DND-41 (cell line): ENCODE measurements at regions not wholly inside any gene's neighbourhood (a gene's known extent, or its start where the extent isn't known, plus 50 kb on each side); places are given as distances from the start of the nearest gene placed in this dataset.

Experiments
- EZH2 ChIP-seq: IDR thresholded peaks from 3 replicates; pipeline ENCODE4 v1.6.1; 2012; ENCODE audit warnings: borderline replicate concordance, low read depth, mild to moderate bottlenecking, moderate library complexity, low read length, inconsistent platforms; ENCODE audit not compliant: severe bottlenecking
- TF ChIP-seq, protein P1 (sequence below): IDR thresholded peaks from 2 replicates; pipeline ENCODE4 v1.5.1; 2012; ENCODE audit warnings: borderline replicate concordance, low read length, moderate library complexity, mild to moderate bottlenecking; ENCODE audit not compliant: poor library complexity, severe bottlenecking; ENCODE audit errors: extremely low read depth

GRCh38 chr9:19677924-19678323 lies 110.9 kb downstream of the SLC24A2 start:
- TF ChIP-seq, protein P1, sequence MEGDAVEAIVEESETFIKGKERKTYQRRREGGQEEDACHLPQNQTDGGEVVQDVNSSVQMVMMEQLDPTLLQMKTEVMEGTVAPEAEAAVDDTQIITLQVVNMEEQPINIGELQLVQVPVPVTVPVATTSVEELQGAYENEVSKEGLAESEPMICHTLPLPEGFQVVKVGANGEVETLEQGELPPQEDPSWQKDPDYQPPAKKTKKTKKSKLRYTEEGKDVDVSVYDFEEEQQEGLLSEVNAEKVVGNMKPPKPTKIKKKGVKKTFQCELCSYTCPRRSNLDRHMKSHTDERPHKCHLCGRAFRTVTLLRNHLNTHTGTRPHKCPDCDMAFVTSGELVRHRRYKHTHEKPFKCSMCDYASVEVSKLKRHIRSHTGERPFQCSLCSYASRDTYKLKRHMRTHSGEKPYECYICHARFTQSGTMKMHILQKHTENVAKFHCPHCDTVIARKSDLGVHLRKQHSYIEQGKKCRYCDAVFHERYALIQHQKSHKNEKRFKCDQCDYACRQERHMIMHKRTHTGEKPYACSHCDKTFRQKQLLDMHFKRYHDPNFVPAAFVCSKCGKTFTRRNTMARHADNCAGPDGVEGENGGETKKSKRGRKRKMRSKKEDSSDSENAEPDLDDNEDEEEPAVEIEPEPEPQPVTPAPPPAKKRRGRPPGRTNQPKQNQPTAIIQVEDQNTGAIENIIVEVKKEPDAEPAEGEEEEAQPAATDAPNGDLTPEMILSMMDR: no peak
- no peak for TF ChIP-seq EZH2
